OCI-LY1 (cell line): ENCODE measurements at regions not wholly inside any gene's neighbourhood (a gene's known extent, or its start where the extent isn't known, plus 50 kb on each side); places are given as distances from the start of the nearest gene placed in this dataset.

Source experiments
- H2AFZ ChIP-seq: fragments of 200-600 bp; sonication (generic), shearing (Covaris generic); 2 replicates; pipeline ENCODE4 v1.6.0; 2014; ENCODE audit warnings: antibody characterized with exemption, mild to moderate bottlenecking, low read length
- H3F3A ChIP-seq: fragments of 200-600 bp; sonication (generic), shearing (Covaris generic); 2 replicates; pipeline ENCODE4 v1.6.0; 2014; ENCODE audit warnings: mild to moderate bottlenecking, antibody characterized with exemption, low read length, moderate library complexity; ENCODE audit not compliant: insufficient read depth
- H3K27ac ChIP-seq: fragments of 200-600 bp; sonication (generic); 2 replicates; pipeline ENCODE4 v1.5.1; 2014; ENCODE audit warnings: low read length, mixed run types, mild to moderate bottlenecking, low read depth; ENCODE audit not compliant: poor library complexity, severe bottlenecking
- H3K27me3 ChIP-seq: fragments of 200-600 bp; sonication (generic); 2 replicates; pipeline ENCODE4 v1.6.0; 2014; ENCODE audit warnings: antibody characterized with exemption, mild to moderate bottlenecking, low read length, moderate library complexity; ENCODE audit not compliant: insufficient read depth
- H3K36me3 ChIP-seq: fragments of 200-600 bp; sonication (generic); 2 replicates; pipeline ENCODE4 v1.6.1; 2014; ENCODE audit warnings: mild to moderate bottlenecking, antibody characterized with exemption, low read length, moderate library complexity, mixed read lengths; ENCODE audit not compliant: insufficient read depth
- H3K4me1 ChIP-seq: fragments of 200-600 bp; sonication (generic); 2 replicates; pipeline ENCODE4 v1.5.1; 2014; ENCODE audit warnings: mild to moderate bottlenecking, low read length, moderate library complexity; ENCODE audit not compliant: insufficient read depth, severe bottlenecking
- H3K4me2 ChIP-seq: fragments of 200-600 bp; sonication (generic), shearing (Covaris generic); 2 replicates; pipeline ENCODE4 v1.6.1; 2014; ENCODE audit warnings: low read length
- H3K4me3 ChIP-seq: fragments of 200-600 bp; sonication (generic); 2 replicates; pipeline ENCODE4 v1.5.1; 2014; ENCODE audit warnings: low read length, low read depth, mild to moderate bottlenecking, mixed read lengths; ENCODE audit not compliant: poor library complexity, severe bottlenecking
- H3K79me2 ChIP-seq: fragments of 200-600 bp; shearing (Covaris generic); 2 replicates; pipeline ENCODE4 v1.6.1; 2016; ENCODE audit warnings: mixed run types, low read length, mixed read lengths; ENCODE audit not compliant: insufficient read depth
- H3K9ac ChIP-seq: fragments of 200-600 bp; sonication (generic), shearing (Covaris generic); 2 replicates; pipeline ENCODE4 v1.6.1; 2014; ENCODE audit warnings: mild to moderate bottlenecking, low read length, mixed read lengths
- H3K9me2 ChIP-seq: fragments of 200-600 bp; sonication (generic), shearing (Covaris generic); 2 replicates; pipeline ENCODE4 v1.6.1; 2014; ENCODE audit warnings: low read depth, mild to moderate bottlenecking, low read length, mixed read lengths
- H3K9me3 ChIP-seq: fragments of 200-600 bp; shearing (Covaris generic); 2 replicates; pipeline ENCODE4 v1.6.1; 2014; ENCODE audit warnings: low read length, mixed read lengths
- H4K20me1 ChIP-seq: fragments of 200-600 bp; sonication (generic), shearing (Covaris generic); 2 replicates; pipeline ENCODE4 v1.6.0; 2016; ENCODE audit warnings: mild to moderate bottlenecking, low read length; ENCODE audit not compliant: insufficient read depth
- CTCF ChIP-seq: fragments of 200-600 bp; sonication (generic), shearing (Covaris generic); IDR thresholded peaks from 2 replicates; pipeline ENCODE4 v1.5.1; 2017; ENCODE audit warnings: mild to moderate bottlenecking, antibody characterized with exemption, low read length, moderate library complexity, mixed read lengths
- EZH2 ChIP-seq: fragments of 200-600 bp; sonication (generic), shearing (Covaris generic); IDR thresholded peaks from 2 replicates; pipeline ENCODE4 v1.8.0; 2017; ENCODE audit warnings: borderline replicate concordance, mixed run types, mild to moderate bottlenecking, antibody characterized with exemption, low read length, moderate library complexity, mixed read lengths

GRCh38 chr2:13240061-13240460 is 523.3 kb downstream of the TRIB2 start:
- H3K9me2 ChIP-seq: no peaks in the 10 kb centered on the region
- H3K36me3 ChIP-seq: no peaks in the 10 kb centered on the region
- no peaks in the 10 kb centered on the region for H3F3A ChIP-seq
- H4K20me1 ChIP-seq: no peaks in the 10 kb centered on the region
- H2AFZ ChIP-seq: no peak overlapping the region
- no peaks in the 10 kb centered on the region for H3K4me1 ChIP-seq
- no peak overlapping the region for H3K4me3 ChIP-seq
- no peak for TF ChIP-seq EZH2
- no peak for TF ChIP-seq CTCF
- no peaks in the 10 kb centered on the region for H3K9me3 ChIP-seq
- H3K27me3 ChIP-seq: no peaks in the 10 kb centered on the region
- H3K27ac ChIP-seq: no peak overlapping the region
- no peak overlapping the region for H3K9ac ChIP-seq
- H3K79me2 ChIP-seq: no peaks in the 10 kb centered on the region
- no peak overlapping the region for H3K4me2 ChIP-seq

GRCh38 chr2:13240789-13241487 is 524.2 kb downstream of the TRIB2 start:
- no peaks in the 10 kb centered on the region for H3K79me2 ChIP-seq
- H3K9me2 ChIP-seq: no peaks in the 10 kb centered on the region
- no peak overlapping the region for H3K4me2 ChIP-seq
- H3K9me3 ChIP-seq: no peaks in the 10 kb centered on the region
- H3K27ac ChIP-seq: no peak overlapping the region
- H3K4me1 ChIP-seq: no peaks in the 10 kb centered on the region
- H4K20me1 ChIP-seq: no peaks in the 10 kb centered on the region
- TF ChIP-seq CTCF: no peak
- no peak for TF ChIP-seq EZH2
- no peak overlapping the region for H2AFZ ChIP-seq
- H3K36me3 ChIP-seq: no peaks in the 10 kb centered on the region
- H3K4me3 ChIP-seq: no peak overlapping the region
- H3K9ac ChIP-seq: no peak overlapping the region
- no peaks in the 10 kb centered on the region for H3K27me3 ChIP-seq
- no peaks in the 10 kb centered on the region for H3F3A ChIP-seq

GRCh38 chr2:13252615-13253014 is 535.9 kb downstream of the TRIB2 start:
- Histone ChIP-seq H3K9me3 (no peaks in the 10 kb centered on the region), H3F3A (no peaks in the 10 kb centered on the region), H3K27ac (no peak overlapping the region), H3K9ac (no peak overlapping the region), H3K4me1 (no peaks in the 10 kb centered on the region), H3K4me3 (no peak overlapping the region), H3K9me2 (no peaks in the 10 kb centered on the region), H3K36me3 (no peaks in the 10 kb centered on the region), H3K4me2 (no peak overlapping the region), H3K27me3 (no peaks in the 10 kb centered on the region), H3K79me2 (no peaks in the 10 kb centered on the region), H4K20me1 (no peaks in the 10 kb centered on the region), H2AFZ (no peak overlapping the region)
- TF ChIP-seq CTCF (no peak), EZH2 (no peak)
